ENCODE measurements at regions not wholly inside any gene's neighbourhood (a gene's known extent, or its start where the extent isn't known, plus 50 kb on each side); places are given as distances from the start of the nearest gene placed in this dataset.
"Not testable (repeated sequence)": the region's sequence is repeated elsewhere in the genome, so short reads cannot be mapped to it uniquely, and the experiment has no call there.

- DNase-seq, result no peak
These were observed 558.5 kb upstream of the PTGER4 start for GRCh38 chr5:40121236-40121635.

GRCh38 chr5:40112875-40113274 lies 566.8 kb upstream of the PTGER4 start:
- DNase-seq, result no peak

GRCh38 chr5:40111036-40111435 lies 568.7 kb upstream of the PTGER4 start:
- DNase-seq, result not testable (repeated sequence)

GRCh38 chr5:40108764-40109390 lies 570.8 kb upstream of the PTGER4 start:
- DNase-seq, result not testable (repeated sequence)

GRCh38 chr5:40107786-40108185 lies 571.9 kb upstream of the PTGER4 start:
- not testable (repeated sequence) for DNase-seq

GRCh38 chr5:40106847-40107246 lies 572.9 kb upstream of the PTGER4 start:
- DNase-seq, result peak; percentile 7

GRCh38 chr5:40098313-40098712 lies 581.4 kb upstream of the PTGER4 start:
- DNase-seq, result no peak

- no peak for DNase-seq
These were observed 586.2 kb upstream of the PTGER4 start for GRCh38 chr5:40093550-40093949.

- DNase-seq, result no peak
These were observed 590.4 kb upstream of the PTGER4 start for GRCh38 chr5:40089269-40089668.

- no peak for DNase-seq
These were observed 595.1 kb upstream of the PTGER4 start for GRCh38 chr5:40084614-40085013.

- no peak for DNase-seq
These were observed 597.4 kb upstream of the PTGER4 start for GRCh38 chr5:40082313-40082712.

GRCh38 chr5:40080191-40080590 lies 599.5 kb upstream of the PTGER4 start:
- no peak for DNase-seq

- DNase-seq, result no peak
These were observed 600.7 kb upstream of the PTGER4 start for GRCh38 chr5:40078898-40079575.

- DNase-seq, result peak; percentile 75
These were observed 604.9 kb upstream of the PTGER4 start for GRCh38 chr5:40074826-40075225.

- no peak for DNase-seq
These were observed 605.8 kb upstream of the PTGER4 start for GRCh38 chr5:40073927-40074326.

- no peak for DNase-seq
These were observed 607.8 kb upstream of the PTGER4 start for GRCh38 chr5:40071870-40072269.

GRCh38 chr5:40066616-40067015 lies 613.1 kb upstream of the PTGER4 start:
- DNase-seq, result no peak

- DNase-seq, result no peak
These were observed 626.9 kb upstream of the PTGER4 start for GRCh38 chr5:40052808-40053207.

GRCh38 chr5:40046792-40047191 lies 622.0 kb upstream of the DAB2 start:
- DNase-seq, result no peak

GRCh38 chr5:40045429-40045828 lies 620.6 kb upstream of the DAB2 start:
- DNase-seq, result no peak

- no peak for DNase-seq
These were observed 619.1 kb upstream of the DAB2 start for GRCh38 chr5:40043916-40044315.

GRCh38 chr5:40041452-40041851 lies 616.7 kb upstream of the DAB2 start:
- DNase-seq, result no peak

- no peak for DNase-seq
These were observed 612.9 kb upstream of the DAB2 start for GRCh38 chr5:40037713-40038112.

GRCh38 chr5:40034441-40034840 lies 609.7 kb upstream of the DAB2 start:
- no peak for DNase-seq

GRCh38 chr5:40033411-40033810 lies 608.6 kb upstream of the DAB2 start:
- no peak for DNase-seq
